Activated CD4-positive, alpha-beta T cell treated with anti-CD3 and anti-CD28 coated beads, Interleukin-2, amount 50 U/mL, for 24 hours (primary cell): ENCODE measurements at regions not wholly inside any gene's neighbourhood (a gene's known extent, or its start where the extent isn't known, plus 50 kb on each side); places are given as distances from the start of the nearest gene placed in this dataset.
"Not testable (repeated sequence)": the region's sequence is repeated elsewhere in the genome, so short reads cannot be mapped to it uniquely, and the experiment has no call there.

ENCODE experiments used
- DNase-seq, 2 donors: peaks; one replicate each; pipeline ENCODE4 v3.0.0-alpha.2; 2020; ENCODE audit warnings: low read depth in 1 of 2, low spot score in 1 of 2

GRCh38 chr9:106085479-106085878, 391.1 kb downstream of the TMEM38B start:
- DNase-seq = no peak

DNA sequence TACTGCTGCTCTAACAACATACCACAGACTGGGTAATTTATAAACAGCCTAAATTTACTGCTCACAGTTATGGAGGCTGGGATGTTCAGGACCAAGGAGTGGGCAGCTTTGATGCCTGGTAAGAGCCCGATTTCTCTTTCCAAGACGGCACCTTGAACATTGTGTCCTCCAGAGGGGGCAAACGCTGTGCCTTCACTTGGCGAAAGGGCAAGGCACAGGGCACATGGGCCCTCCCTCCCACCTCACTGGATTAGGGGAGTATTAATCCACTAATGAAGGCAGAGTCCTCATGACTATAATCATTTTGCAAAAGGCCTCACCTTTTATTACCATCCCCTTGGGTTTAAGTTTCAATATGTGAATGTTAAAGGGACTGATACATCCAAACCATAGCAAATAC, 397.7 kb downstream of the TMEM38B start:
- no peak for DNase-seq

DNA sequence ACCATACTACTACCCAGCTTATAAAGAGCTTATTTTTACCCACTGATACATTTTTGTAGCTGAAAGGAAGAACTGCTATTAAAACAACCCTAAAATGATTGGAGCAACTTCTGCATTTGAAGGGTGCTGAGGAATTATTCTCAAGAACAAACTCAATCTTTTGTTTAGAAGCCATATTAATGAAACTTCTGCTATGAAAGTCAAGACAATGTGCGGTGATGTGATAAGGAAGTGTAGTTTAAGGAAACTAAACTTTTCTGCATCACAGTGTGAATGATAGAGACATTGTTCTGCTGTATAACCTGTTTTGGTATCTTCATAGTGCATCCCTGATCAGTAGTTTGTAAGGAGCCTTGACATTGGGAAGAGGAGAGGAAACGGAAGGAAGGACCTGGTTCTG, 408.5 kb downstream of the TMEM38B start:
- no peak for DNase-seq

GRCh38 chr9:106104887-106105286, 410.5 kb downstream of the TMEM38B start:
- no peak for DNase-seq

DNA sequence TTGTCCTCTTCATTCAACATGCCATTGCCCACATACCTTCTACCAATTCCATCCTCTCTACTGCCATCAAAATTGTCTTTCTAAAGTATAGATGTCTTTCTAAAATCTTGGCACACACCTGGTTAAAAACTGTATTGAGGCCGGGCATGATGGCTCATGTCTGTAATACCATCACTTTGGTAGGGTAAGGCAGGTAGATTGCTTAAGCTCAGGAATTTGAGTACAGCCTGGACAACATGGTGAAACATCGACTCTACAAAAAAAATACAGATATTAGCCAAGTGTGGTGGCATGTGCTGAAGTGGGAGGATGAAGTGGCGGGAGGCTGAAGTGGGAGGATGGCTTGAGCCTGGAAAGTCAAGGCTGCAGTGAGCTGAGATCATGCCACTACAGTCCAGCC, 412.1 kb downstream of the TMEM38B start:
- DNase-seq = no peak

- DNase-seq = no peak
Measured at GRCh38 chr9:106107716-106108115, 413.4 kb downstream of the TMEM38B start.

DNA sequence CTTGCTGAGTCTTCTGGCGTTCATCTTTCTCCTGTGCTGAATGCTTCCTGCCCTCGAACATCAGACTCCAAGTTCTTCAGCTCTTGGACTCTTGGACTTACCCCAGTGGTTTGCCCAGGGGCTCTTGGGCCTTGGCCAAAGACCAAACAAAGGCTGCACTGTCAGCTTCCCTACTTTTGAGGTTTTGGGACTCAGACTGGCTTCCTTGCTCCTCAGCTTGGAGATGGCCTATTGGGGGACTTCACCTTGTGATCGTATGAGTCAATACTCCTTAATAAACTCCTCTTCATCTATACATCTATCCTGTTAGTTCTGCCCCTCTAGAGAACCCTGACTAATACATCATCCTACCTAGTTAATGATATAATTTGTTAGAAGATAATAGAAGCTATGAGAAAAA, 415.4 kb downstream of the TMEM38B start:
- not testable (repeated sequence) for DNase-seq

DNA sequence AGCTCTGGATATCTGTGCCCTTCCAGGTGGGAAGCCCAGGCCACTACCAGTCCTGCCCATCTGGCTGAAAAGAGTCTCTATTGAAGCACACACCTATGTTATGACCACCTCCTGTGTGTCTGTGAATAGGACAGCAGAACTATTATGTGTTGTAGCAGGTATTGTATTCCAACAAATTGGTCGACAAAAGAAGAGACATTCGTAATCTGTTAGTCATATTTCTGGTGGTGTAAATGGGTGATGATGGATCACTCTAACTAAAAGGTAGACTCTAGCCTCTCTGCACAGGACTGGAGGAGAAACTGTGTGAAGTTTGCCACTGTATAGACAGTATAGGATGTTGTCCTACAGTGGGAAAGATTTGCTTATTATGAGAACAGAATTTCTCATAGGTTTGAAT, 416.1 kb downstream of the TMEM38B start:
- DNase-seq = no peak

DNA sequence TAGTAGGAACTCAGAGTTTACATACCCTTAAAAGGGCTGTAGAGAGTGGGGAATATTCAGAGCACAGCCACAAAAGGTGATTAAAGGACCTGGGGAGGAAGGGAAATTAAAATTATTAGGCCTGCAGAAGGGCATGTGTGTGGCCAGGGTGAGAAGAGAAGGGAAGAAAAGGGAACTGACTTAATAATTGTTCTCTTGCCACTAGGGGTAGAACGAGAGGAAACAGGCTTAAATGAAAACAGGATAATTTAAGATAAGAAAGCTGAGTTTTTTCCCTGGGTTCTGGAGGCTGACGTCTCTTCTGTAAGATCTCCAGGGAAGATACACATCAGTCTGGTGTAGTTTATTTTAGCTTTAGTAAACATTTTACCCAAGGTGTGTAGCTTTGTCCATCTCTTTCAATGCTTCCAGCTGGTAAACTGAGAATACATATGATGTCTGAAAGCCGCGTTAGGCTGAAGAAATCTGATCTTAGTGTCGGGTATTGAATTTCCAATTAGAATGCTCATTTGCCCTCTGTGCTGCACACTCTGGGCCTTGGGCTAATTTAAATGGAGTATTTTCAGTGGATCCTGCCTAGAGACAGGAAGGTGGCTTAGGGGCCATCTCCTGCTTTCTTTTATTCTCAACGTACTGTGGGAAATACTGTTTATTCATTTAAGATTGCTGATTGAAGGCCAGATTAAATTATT, 416.8 kb downstream of the TMEM38B start:
- no peak for DNase-seq

DNA sequence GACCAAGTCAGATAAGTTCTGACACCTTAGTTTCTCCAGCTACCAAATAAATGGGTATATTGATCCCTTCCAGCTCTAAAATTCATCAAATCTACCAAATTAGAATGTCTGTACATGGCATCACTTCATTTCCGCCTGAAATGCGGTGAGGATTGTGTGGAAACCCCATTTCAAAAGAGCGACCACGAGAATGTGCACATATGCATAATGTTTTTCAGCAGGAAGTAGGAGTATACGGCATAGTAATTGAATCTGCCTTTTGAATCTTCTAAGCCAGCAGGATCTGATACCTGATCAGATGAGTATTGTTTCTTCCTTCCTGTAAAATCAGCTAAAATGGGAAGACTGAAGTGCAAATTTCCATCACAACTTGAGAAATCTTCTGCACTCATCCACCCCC, 418.6 kb downstream of the TMEM38B start:
- DNase-seq = no peak

- DNase-seq = no peak
Measured at GRCh38 chr9:106119176-106119575, 424.8 kb downstream of the TMEM38B start.

GRCh38 chr9:106120071-106120470, 425.7 kb downstream of the TMEM38B start:
- DNase-seq = no peak

DNA sequence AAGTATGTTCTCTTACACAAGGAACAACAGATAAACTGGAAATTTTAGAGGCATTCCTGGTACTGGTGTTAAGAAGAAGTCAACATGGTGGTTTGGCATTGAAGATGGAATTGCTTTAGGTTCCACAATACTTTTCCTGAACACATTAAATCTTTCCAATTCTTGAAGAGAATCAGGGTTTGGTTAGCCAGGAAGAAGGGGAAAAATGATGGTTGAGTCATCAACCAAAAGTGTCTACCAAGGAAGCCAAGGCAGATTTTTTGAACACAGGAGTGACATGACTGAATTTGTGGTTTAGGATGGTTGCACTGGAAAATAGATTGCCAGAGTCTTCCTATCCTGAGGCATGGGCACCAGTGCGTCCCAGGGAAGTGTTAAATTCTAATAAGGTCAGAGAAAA, 433.4 kb downstream of the TMEM38B start:
- DNase-seq = no peak

GRCh38 chr9:106130374-106130773, 436.0 kb downstream of the TMEM38B start:
- no peak for DNase-seq

DNA sequence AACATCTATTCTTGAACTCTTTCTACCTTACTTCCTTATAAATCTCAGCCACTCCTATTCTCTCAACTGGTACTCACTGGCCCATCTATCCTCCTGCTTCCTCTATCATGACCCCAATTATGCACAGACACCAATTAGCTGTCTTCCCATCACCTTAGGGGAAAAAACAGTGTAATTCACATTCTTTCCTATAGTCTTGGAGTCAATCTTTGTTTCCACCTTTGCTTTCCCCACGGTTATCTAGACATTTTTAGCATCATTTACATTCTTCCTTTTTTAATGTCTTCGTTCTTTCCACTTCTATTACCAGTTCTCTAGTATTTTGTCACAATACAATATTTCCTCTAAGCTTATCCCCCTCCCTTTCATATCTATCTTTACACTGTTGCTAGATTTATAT, 449.4 kb downstream of the TMEM38B start:
- DNase-seq = no peak

GRCh38 chr9:106146066-106146840, 451.9 kb downstream of the TMEM38B start:
- DNase-seq = no peak

- DNase-seq = no peak
Measured at GRCh38 chr9:106146886-106147285, 452.5 kb downstream of the TMEM38B start.

GRCh38 chr9:106149956-106150355, 455.6 kb downstream of the TMEM38B start:
- DNase-seq = no peak

GRCh38 chr9:106156465-106156864, 462.1 kb downstream of the TMEM38B start:
- DNase-seq = no peak

DNA sequence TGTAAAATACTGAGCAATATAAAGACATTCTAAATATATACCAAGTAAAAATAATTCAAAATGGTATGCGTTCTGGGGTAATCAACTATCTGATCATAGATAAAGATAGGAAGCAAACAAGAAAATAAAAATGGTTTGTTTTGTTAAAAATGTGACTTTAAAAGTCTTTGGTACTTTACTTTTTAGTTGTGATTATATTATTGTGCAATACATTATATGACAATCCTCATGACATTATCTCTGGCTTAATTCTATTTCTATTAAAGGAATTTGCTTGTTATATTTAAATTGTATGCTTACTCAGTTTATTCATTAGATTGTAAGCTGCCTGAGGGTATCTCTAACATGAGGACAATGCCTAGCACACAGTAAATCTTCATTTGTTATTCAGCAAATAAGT, 477.9 kb downstream of the TMEM38B start:
- DNase-seq = no peak

GRCh38 chr9:106174346-106174745, 480.0 kb downstream of the TMEM38B start:
- no peak for DNase-seq

DNA sequence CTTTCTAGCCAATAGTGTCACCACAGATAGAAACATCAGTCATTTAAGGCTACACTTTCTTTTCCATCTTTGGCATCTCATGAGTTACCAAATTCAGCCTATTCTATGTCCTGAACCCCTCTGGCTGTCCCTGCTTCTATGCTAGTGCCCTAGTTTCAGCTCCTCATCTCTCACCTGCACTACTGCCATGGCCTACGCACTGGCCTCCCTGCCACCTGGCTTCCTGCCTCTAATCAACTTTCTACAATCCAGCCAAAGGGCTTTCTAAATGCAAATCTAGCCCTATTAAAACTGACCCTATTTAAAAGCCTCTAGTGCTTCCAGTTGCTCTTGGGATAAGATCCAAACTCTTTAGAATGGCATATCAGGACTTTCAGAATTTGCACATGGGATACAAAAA, 482.9 kb downstream of the TMEM38B start:
- DNase-seq = no peak

- DNase-seq = no peak
Measured at GRCh38 chr9:106179191-106179590, 484.9 kb downstream of the TMEM38B start.
